ENCODE measurements at regions not wholly inside any gene's neighbourhood (a gene's known extent, or its start where the extent isn't known, plus 50 kb on each side); places are given as distances from the start of the nearest gene placed in this dataset.

GRCh38 chr11:134753771-134754520 is 341.9 kb upstream of the B3GAT1 start:
- no peak overlapping the region for H2AFZ ChIP-seq (ENCODE audit: low read length)

GRCh38 chr11:134752964-134753770 is 341.1 kb upstream of the B3GAT1 start:
- no peak overlapping the region for H2AFZ ChIP-seq (ENCODE audit: low read length)
- H3K4me2 ChIP-seq (ENCODE audit: low read depth, low read length, poor library complexity, severe bottlenecking) = no peak overlapping the region
- no peaks in the 10 kb centered on the region for H3K27me3 ChIP-seq (ENCODE audit: low read length)
- no peaks in the 10 kb centered on the region for H3K9me2 ChIP-seq (replicated peaks; ENCODE audit: insufficient read depth, low read length)
- H4K20me1 ChIP-seq (ENCODE audit: insufficient read depth, low read depth, low read length) = no peaks in the 10 kb centered on the region
- no peak for DNase-seq
- no peak overlapping the region for H3K9ac ChIP-seq (ENCODE audit: low read length)
- no peaks in the 10 kb centered on the region for H3K4me1 ChIP-seq (ENCODE audit: low read length)
- H3K4me3 ChIP-seq (ENCODE audit: low read length) = no peak overlapping the region
- H3K36me3 ChIP-seq (ENCODE audit: insufficient read depth, low read length) = no peaks in the 10 kb centered on the region
- H3K79me2 ChIP-seq (ENCODE audit: low read length) = no peaks in the 10 kb centered on the region
- H3K9me3 ChIP-seq (ENCODE audit: low read length) = no peaks in the 10 kb centered on the region
- H3K27ac ChIP-seq (ENCODE audit: low read length) = no peak overlapping the region

More at GRCh38 chr11:134753771-134754520, 341.9 kb upstream of the B3GAT1 start:
- DNase-seq = no peak
- Histone ChIP-seq H3K27me3 (ENCODE audit: low read length) (no peaks in the 10 kb centered on the region), H4K20me1 (ENCODE audit: insufficient read depth, low read depth, low read length) (no peaks in the 10 kb centered on the region), H3K4me1 (ENCODE audit: low read length) (no peaks in the 10 kb centered on the region), H3K36me3 (ENCODE audit: insufficient read depth, low read length) (no peaks in the 10 kb centered on the region), H3K9ac (ENCODE audit: low read length) (no peak overlapping the region), H3K27ac (ENCODE audit: low read length) (no peak overlapping the region), H3K4me2 (ENCODE audit: low read depth, low read length, poor library complexity, severe bottlenecking) (no peak overlapping the region), H3K9me2 (replicated peaks; ENCODE audit: insufficient read depth, low read length) (no peaks in the 10 kb centered on the region), H3K9me3 (ENCODE audit: low read length) (no peaks in the 10 kb centered on the region), H3K4me3 (ENCODE audit: low read length) (no peak overlapping the region), H3K79me2 (ENCODE audit: low read length) (no peaks in the 10 kb centered on the region)

- Histone ChIP-seq H3K4me1 (ENCODE audit: low read length) (no peaks in the 10 kb centered on the region), H3K36me3 (ENCODE audit: insufficient read depth, low read length) (no peaks in the 10 kb centered on the region), H2AFZ (ENCODE audit: low read length) (no peak overlapping the region), H3K9me3 (ENCODE audit: low read length) (no peaks in the 10 kb centered on the region), H4K20me1 (ENCODE audit: insufficient read depth, low read depth, low read length) (no peaks in the 10 kb centered on the region), H3K27ac (ENCODE audit: low read length) (no peak overlapping the region), H3K9me2 (replicated peaks; ENCODE audit: insufficient read depth, low read length) (no peaks in the 10 kb centered on the region), H3K4me3 (ENCODE audit: low read length) (no peak overlapping the region), H3K4me2 (ENCODE audit: low read depth, low read length, poor library complexity, severe bottlenecking) (no peak overlapping the region), H3K79me2 (ENCODE audit: low read length) (no peaks in the 10 kb centered on the region), H3K27me3 (ENCODE audit: low read length) (no peaks in the 10 kb centered on the region), H3K9ac (ENCODE audit: low read length) (no peak overlapping the region)
- no peak for DNase-seq
Observed at GRCh38 chr11:134752526-134752925, 340.5 kb upstream of the B3GAT1 start.

GRCh38 chr11:134751766-134752165 is 339.7 kb upstream of the B3GAT1 start:
- H3K9me3 ChIP-seq (ENCODE audit: low read length) = no peaks in the 10 kb centered on the region
- no peak overlapping the region for H3K9ac ChIP-seq (ENCODE audit: low read length)
- H3K9me2 ChIP-seq (replicated peaks; ENCODE audit: insufficient read depth, low read length) = no peaks in the 10 kb centered on the region
- H4K20me1 ChIP-seq (ENCODE audit: insufficient read depth, low read depth, low read length) = no peaks in the 10 kb centered on the region
- H3K27me3 ChIP-seq (ENCODE audit: low read length) = no peaks in the 10 kb centered on the region
- no peaks in the 10 kb centered on the region for H3K36me3 ChIP-seq (ENCODE audit: insufficient read depth, low read length)
- no peak overlapping the region for H3K4me3 ChIP-seq (ENCODE audit: low read length)
- no peaks in the 10 kb centered on the region for H3K4me1 ChIP-seq (ENCODE audit: low read length)
- no peak overlapping the region for H2AFZ ChIP-seq (ENCODE audit: low read length)
- H3K79me2 ChIP-seq (ENCODE audit: low read length) = no peaks in the 10 kb centered on the region
- DNase-seq = no peak
- no peak overlapping the region for H3K27ac ChIP-seq (ENCODE audit: low read length)
- no peak overlapping the region for H3K4me2 ChIP-seq (ENCODE audit: low read depth, low read length, poor library complexity, severe bottlenecking)

GRCh38 chr11:134751031-134751585 is 339.1 kb upstream of the B3GAT1 start:
- Histone ChIP-seq H3K79me2 (ENCODE audit: low read length) (no peaks in the 10 kb centered on the region), H3K9ac (ENCODE audit: low read length) (no peak overlapping the region), H3K9me3 (ENCODE audit: low read length) (no peaks in the 10 kb centered on the region), H3K27ac (ENCODE audit: low read length) (no peak overlapping the region), H3K36me3 (ENCODE audit: insufficient read depth, low read length) (no peaks in the 10 kb centered on the region), H3K27me3 (ENCODE audit: low read length) (no peaks in the 10 kb centered on the region), H4K20me1 (ENCODE audit: insufficient read depth, low read depth, low read length) (no peaks in the 10 kb centered on the region), H2AFZ (ENCODE audit: low read length) (no peak overlapping the region), H3K4me3 (ENCODE audit: low read length) (no peak overlapping the region), H3K9me2 (replicated peaks; ENCODE audit: insufficient read depth, low read length) (no peaks in the 10 kb centered on the region), H3K4me1 (ENCODE audit: low read length) (no peaks in the 10 kb centered on the region), H3K4me2 (ENCODE audit: low read depth, low read length, poor library complexity, severe bottlenecking) (no peak overlapping the region)
- no peak for DNase-seq

- Histone ChIP-seq H3K4me1 (ENCODE audit: low read length) (no peaks in the 10 kb centered on the region), H3K4me2 (ENCODE audit: low read depth, low read length, poor library complexity, severe bottlenecking) (no peak overlapping the region), H3K27me3 (ENCODE audit: low read length) (no peaks in the 10 kb centered on the region), H3K9me2 (replicated peaks; ENCODE audit: insufficient read depth, low read length) (no peaks in the 10 kb centered on the region), H3K79me2 (ENCODE audit: low read length) (no peaks in the 10 kb centered on the region), H3K27ac (ENCODE audit: low read length) (no peak overlapping the region), H3K4me3 (ENCODE audit: low read length) (no peak overlapping the region), H3K36me3 (ENCODE audit: insufficient read depth, low read length) (no peaks in the 10 kb centered on the region), H4K20me1 (ENCODE audit: insufficient read depth, low read depth, low read length) (no peaks in the 10 kb centered on the region), H3K9me3 (ENCODE audit: low read length) (no peaks in the 10 kb centered on the region), H2AFZ (ENCODE audit: low read length) (no peak overlapping the region), H3K9ac (ENCODE audit: low read length) (no peak overlapping the region)
- no peak for DNase-seq
Observed at GRCh38 chr11:134750619-134751018, 338.6 kb upstream of the B3GAT1 start.

GRCh38 chr11:134749040-134749839 is 337.2 kb upstream of the B3GAT1 start:
- no peaks in the 10 kb centered on the region for H3K27me3 ChIP-seq (ENCODE audit: low read length)

GRCh38 chr11:134746609-134747008 is 334.6 kb upstream of the B3GAT1 start:
- Histone ChIP-seq H3K9ac (ENCODE audit: low read length) (no peak overlapping the region), H3K27me3 (ENCODE audit: low read length) (no peaks in the 10 kb centered on the region), H3K9me2 (replicated peaks; ENCODE audit: insufficient read depth, low read length) (no peaks in the 10 kb centered on the region), H2AFZ (ENCODE audit: low read length) (no peak overlapping the region), H3K36me3 (ENCODE audit: insufficient read depth, low read length) (no peaks in the 10 kb centered on the region), H3K4me1 (ENCODE audit: low read length) (no peaks in the 10 kb centered on the region), H3K79me2 (ENCODE audit: low read length) (no peaks in the 10 kb centered on the region), H3K9me3 (ENCODE audit: low read length) (no peaks in the 10 kb centered on the region), H3K27ac (ENCODE audit: low read length) (no peak overlapping the region), H3K4me2 (ENCODE audit: low read depth, low read length, poor library complexity, severe bottlenecking) (no peak overlapping the region), H3K4me3 (ENCODE audit: low read length) (no peak overlapping the region), H4K20me1 (ENCODE audit: insufficient read depth, low read depth, low read length) (no peaks in the 10 kb centered on the region)
- no peak for DNase-seq

More at GRCh38 chr11:134749040-134749839, 337.2 kb upstream of the B3GAT1 start:
- Histone ChIP-seq H3K36me3 (ENCODE audit: insufficient read depth, low read length) (no peaks in the 10 kb centered on the region), H3K4me1 (ENCODE audit: low read length) (no peaks in the 10 kb centered on the region), H2AFZ (ENCODE audit: low read length) (no peak overlapping the region), H3K4me3 (ENCODE audit: low read length) (no peak overlapping the region), H4K20me1 (ENCODE audit: insufficient read depth, low read depth, low read length) (no peaks in the 10 kb centered on the region), H3K9me2 (replicated peaks; ENCODE audit: insufficient read depth, low read length) (no peaks in the 10 kb centered on the region), H3K9me3 (ENCODE audit: low read length) (no peaks in the 10 kb centered on the region), H3K9ac (ENCODE audit: low read length) (no peak overlapping the region), H3K27ac (ENCODE audit: low read length) (no peak overlapping the region), H3K4me2 (ENCODE audit: low read depth, low read length, poor library complexity, severe bottlenecking) (no peak overlapping the region), H3K79me2 (ENCODE audit: low read length) (no peaks in the 10 kb centered on the region)
- no peak for DNase-seq

All from Karpas-422 (cell line).